ENCODE measurements at regions not wholly inside any gene's neighbourhood (a gene's known extent, or its start where the extent isn't known, plus 50 kb on each side); places are given as distances from the start of the nearest gene placed in this dataset.
A peak's percentile ranks its signal among the peaks of the same experiment; 100 is the strongest.

GRCh38 chr18:51559902-51560287 is 362.4 kb upstream of the MEX3C start:
- intact Hi-C loops (cut with micrococcal nuclease; ENCODE audit: unreplicated experiment): no loop called here
- Histone ChIP-seq H3K27ac (ENCODE audit: low read depth, low read length, poor library complexity, severe bottlenecking) (no peak overlapping the region), H3K4me3 (ENCODE audit: low read depth, low read length, poor library complexity, severe bottlenecking) (no peak overlapping the region), H3K4me1 (ENCODE audit: insufficient read depth, low read length, poor library complexity, severe bottlenecking) (peaks cover 16% of the 10 kb centered on the region), H3K9me3 (ENCODE audit: low read depth, low read length, poor library complexity, severe bottlenecking) (no peaks in the 10 kb centered on the region), H3K27me3 (replicated peaks; ENCODE audit: insufficient read depth, low read depth, low read length, poor library complexity) (no peaks in the 10 kb centered on the region), H3K36me3 (ENCODE audit: insufficient read depth, low read length, poor library complexity, severe bottlenecking) (no peaks in the 10 kb centered on the region)
- ChIA-PET CTCF (no interaction called here), POLR2A (ENCODE audit: low non-redundant PET) (no interaction called here)
- TF ChIP-seq CTCF (conservative IDR thresholded peaks at IDR 0.05; ENCODE audit: low read depth, low read length): peak; percentile 36; the same call in 1 of the 2 replicates
- no peak for TF ChIP-seq EZH2 (IDR thresholded peaks at IDR 0.05; ENCODE audit: borderline replicate concordance, low read depth, low read length, poor library complexity, severe bottlenecking)
- DNase-seq (ENCODE audit: low spot score): peak; percentile 12
- no TSS peak for BruUV-seq (replicated peaks)

GRCh38 chr18:51561821-51562220 is 364.3 kb upstream of the MEX3C start:
- H3K9me3 ChIP-seq (ENCODE audit: low read depth, low read length, poor library complexity, severe bottlenecking): no peaks in the 10 kb centered on the region
- DNase-seq (ENCODE audit: low spot score): no peak
- no TSS peak for BruUV-seq (replicated peaks)
- CTCF ChIA-PET: no interaction called here
- no peak overlapping the region for H3K27ac ChIP-seq (ENCODE audit: low read depth, low read length, poor library complexity, severe bottlenecking)
- H3K4me3 ChIP-seq (ENCODE audit: low read depth, low read length, poor library complexity, severe bottlenecking): no peak overlapping the region
- H3K36me3 ChIP-seq (ENCODE audit: insufficient read depth, low read length, poor library complexity, severe bottlenecking): no peaks in the 10 kb centered on the region
- TF ChIP-seq EZH2 (IDR thresholded peaks at IDR 0.05; ENCODE audit: borderline replicate concordance, low read depth, low read length, poor library complexity, severe bottlenecking) (no peak), CTCF (conservative IDR thresholded peaks at IDR 0.05; ENCODE audit: low read depth, low read length) (no peak)
- intact Hi-C loops (cut with micrococcal nuclease; ENCODE audit: unreplicated experiment): no loop called here
- no peaks in the 10 kb centered on the region for H3K27me3 ChIP-seq (replicated peaks; ENCODE audit: insufficient read depth, low read depth, low read length, poor library complexity)
- POLR2A ChIA-PET (ENCODE audit: low non-redundant PET): no interaction called here
- peaks cover 16% of the 10 kb centered on the region for H3K4me1 ChIP-seq (ENCODE audit: insufficient read depth, low read length, poor library complexity, severe bottlenecking)

- BruUV-seq (replicated peaks): no TSS peak
- intact Hi-C loops (cut with micrococcal nuclease; ENCODE audit: unreplicated experiment): no loop called here
- no peaks in the 10 kb centered on the region for H3K9me3 ChIP-seq (ENCODE audit: low read depth, low read length, poor library complexity, severe bottlenecking)
- no peak for TF ChIP-seq CTCF (conservative IDR thresholded peaks at IDR 0.05; ENCODE audit: low read depth, low read length)
- TF ChIP-seq EZH2 (IDR thresholded peaks at IDR 0.05; ENCODE audit: borderline replicate concordance, low read depth, low read length, poor library complexity, severe bottlenecking): no peak
- H3K4me3 ChIP-seq (ENCODE audit: low read depth, low read length, poor library complexity, severe bottlenecking): no peak overlapping the region
- H3K4me1 ChIP-seq (ENCODE audit: insufficient read depth, low read length, poor library complexity, severe bottlenecking): peaks cover 16% of the 10 kb centered on the region
- ChIA-PET CTCF (no interaction called here), POLR2A (ENCODE audit: low non-redundant PET) (no interaction called here)
- peak; percentile 5 for DNase-seq (ENCODE audit: low spot score)
- no peaks in the 10 kb centered on the region for H3K27me3 ChIP-seq (replicated peaks; ENCODE audit: insufficient read depth, low read depth, low read length, poor library complexity)
- H3K36me3 ChIP-seq (ENCODE audit: insufficient read depth, low read length, poor library complexity, severe bottlenecking): no peaks in the 10 kb centered on the region
- H3K27ac ChIP-seq (ENCODE audit: low read depth, low read length, poor library complexity, severe bottlenecking): no peak overlapping the region
Measured at GRCh38 chr18:51562866-51563265, 365.4 kb upstream of the MEX3C start.

Data from A673 (cell line).